ENCODE measurements at regions not wholly inside any gene's neighbourhood (a gene's known extent, or its start where the extent isn't known, plus 50 kb on each side); places are given as distances from the start of the nearest gene placed in this dataset.

DNA sequence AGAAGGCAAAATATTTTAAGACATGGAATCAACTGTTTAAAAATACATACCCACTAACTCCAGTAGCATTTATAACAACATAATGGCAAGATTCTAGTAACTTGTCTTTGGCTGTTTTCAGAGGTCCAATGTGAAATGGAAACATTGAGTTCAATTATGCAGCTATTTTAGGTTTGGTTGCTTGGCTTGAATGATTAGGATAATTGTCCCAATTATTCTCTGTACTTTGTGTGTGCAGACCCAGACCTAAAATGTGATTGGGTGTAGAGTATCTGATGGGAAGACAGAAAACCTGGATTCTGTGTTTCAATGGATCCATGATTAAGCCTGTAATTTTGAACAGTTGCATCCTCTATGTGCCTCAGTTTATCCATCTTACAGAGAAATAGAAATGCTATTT, 392.7 kb upstream of the NFE2L3 start:
- Histone ChIP-seq H4K20me1 (replicated peaks; ENCODE audit: control insufficient read depth, extremely low read depth, insufficient read depth, low read length) (no peaks in the 10 kb centered on the region), H3K9me1 (replicated peaks; ENCODE audit: control insufficient read depth, extremely low read depth, insufficient read depth, low read length) (no peaks in the 10 kb centered on the region), H3K4me2 (ENCODE audit: insufficient read depth, low read length) (no peak overlapping the region), H3K27me3 (ENCODE audit: control insufficient read depth in 2 of 2, insufficient read depth in 2 of 2, low read length in 2 of 2) (peaks cover 0 to 2% of the 10 kb centered on the region in 2 experiments), H2AFZ (ENCODE audit: low read depth, low read length) (no peak overlapping the region), H3K36me3 (ENCODE audit: control insufficient read depth in 2 of 2, extremely low read depth in 1 of 2, insufficient read depth in 2 of 2, low read length in 2 of 2) (no peaks in the 10 kb centered on the region), H3K9ac (replicated peaks; ENCODE audit: extremely low read depth, insufficient read depth, low read length) (no peak overlapping the region), H3K4me3 (replicated peaks in 1 of 3; ENCODE audit: insufficient read depth in 1 of 3, low read depth in 1 of 3, low read length in 3 of 3) (no peak overlapping the region), H3K9me3 (replicated peaks; ENCODE audit: control insufficient read depth, insufficient read depth, low read length) (no peaks in the 10 kb centered on the region), H3K27ac (ENCODE audit: insufficient read depth, low read depth, low read length) (no peak overlapping the region), H3K4me1 (ENCODE audit: control insufficient read depth, extremely low read depth, insufficient read depth, low read length) (no peaks in the 10 kb centered on the region), H3K79me2 (ENCODE audit: control insufficient read depth, insufficient read depth, low read length) (no peaks in the 10 kb centered on the region)
- ChIA-PET POLR2A (no interaction called here), CTCF (no interaction called here)
- DNase-seq (ENCODE audit: low read depth, low spot score), result no peak
- dilution Hi-C loops (cut with MboI; ENCODE audit: extremely low pct_ligation_motif_present, low sequenced_read_pairs) (no loop called here), intact Hi-C loops (cut with micrococcal nuclease) (no loop called here)
- BruUV-seq (replicated peaks), result no TSS peak
- no peak for TF ChIP-seq FOS (IDR thresholded peaks at IDR 0.05; ENCODE audit: borderline replicate concordance, insufficient read depth, low read length)
- TF ChIP-seq EZH2 (IDR thresholded peaks at IDR 0.05; ENCODE audit: borderline replicate concordance, low read depth, low read length, severe bottlenecking), result no peak
- no peak for TF ChIP-seq POLR2A (IDR thresholded peaks at IDR 0.05; ENCODE audit: low read depth, low read length)
- TF ChIP-seq, protein P1, sequence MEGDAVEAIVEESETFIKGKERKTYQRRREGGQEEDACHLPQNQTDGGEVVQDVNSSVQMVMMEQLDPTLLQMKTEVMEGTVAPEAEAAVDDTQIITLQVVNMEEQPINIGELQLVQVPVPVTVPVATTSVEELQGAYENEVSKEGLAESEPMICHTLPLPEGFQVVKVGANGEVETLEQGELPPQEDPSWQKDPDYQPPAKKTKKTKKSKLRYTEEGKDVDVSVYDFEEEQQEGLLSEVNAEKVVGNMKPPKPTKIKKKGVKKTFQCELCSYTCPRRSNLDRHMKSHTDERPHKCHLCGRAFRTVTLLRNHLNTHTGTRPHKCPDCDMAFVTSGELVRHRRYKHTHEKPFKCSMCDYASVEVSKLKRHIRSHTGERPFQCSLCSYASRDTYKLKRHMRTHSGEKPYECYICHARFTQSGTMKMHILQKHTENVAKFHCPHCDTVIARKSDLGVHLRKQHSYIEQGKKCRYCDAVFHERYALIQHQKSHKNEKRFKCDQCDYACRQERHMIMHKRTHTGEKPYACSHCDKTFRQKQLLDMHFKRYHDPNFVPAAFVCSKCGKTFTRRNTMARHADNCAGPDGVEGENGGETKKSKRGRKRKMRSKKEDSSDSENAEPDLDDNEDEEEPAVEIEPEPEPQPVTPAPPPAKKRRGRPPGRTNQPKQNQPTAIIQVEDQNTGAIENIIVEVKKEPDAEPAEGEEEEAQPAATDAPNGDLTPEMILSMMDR (IDR thresholded peaks at IDR 0.05; ENCODE audit: extremely low read depth in 1 of 2, insufficient read depth in 1 of 2, low read depth in 1 of 2, low read length in 2 of 2), result no peak
- no peak for TF ChIP-seq GATA2 (IDR thresholded peaks at IDR 0.05; ENCODE audit: insufficient read depth, insufficient read length, low read depth, low read length)
- TF ChIP-seq POLR2AphosphoS5 (IDR thresholded peaks at IDR 0.05; ENCODE audit: insufficient read depth, low read depth, low read length), result no peak
- TF ChIP-seq, protein P2, sequence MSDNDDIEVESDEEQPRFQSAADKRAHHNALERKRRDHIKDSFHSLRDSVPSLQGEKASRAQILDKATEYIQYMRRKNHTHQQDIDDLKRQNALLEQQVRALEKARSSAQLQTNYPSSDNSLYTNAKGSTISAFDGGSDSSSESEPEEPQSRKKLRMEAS (IDR thresholded peaks at IDR 0.05; ENCODE audit: insufficient read depth, insufficient read length), result no peak
- TF ChIP-seq JUN (IDR thresholded peaks at IDR 0.05; ENCODE audit: borderline replicate concordance, insufficient read depth, insufficient read length, low read depth), result no peak
- TF ChIP-seq MYC (IDR thresholded peaks at IDR 0.05; ENCODE audit: low read depth, low read length), result no peak
- FAIRE-seq, result no peak
